ENCODE measurements at regions not wholly inside any gene's neighbourhood (a gene's known extent, or its start where the extent isn't known, plus 50 kb on each side); places are given as distances from the start of the nearest gene placed in this dataset.
"Not testable (repeated sequence)": the region's sequence is repeated elsewhere in the genome, so short reads cannot be mapped to it uniquely, and the experiment has no call there.

- TF ChIP-seq ZNF274 (IDR thresholded peaks at IDR 0.05; ENCODE audit: low read depth, low read length) = no peak
- H3K4me3 ChIP-seq (ENCODE audit: low read length) = no peak overlapping the region
These were observed 255.7 kb downstream of the BTG1 start for GRCh38 chr12:91889910-91890309.

- no peak for TF ChIP-seq ZNF274 (IDR thresholded peaks at IDR 0.05; ENCODE audit: low read depth, low read length)
- no peak overlapping the region for H3K4me3 ChIP-seq (ENCODE audit: low read length)
These were observed 256.6 kb downstream of the BTG1 start for GRCh38 chr12:91889059-91889458.

DNA sequence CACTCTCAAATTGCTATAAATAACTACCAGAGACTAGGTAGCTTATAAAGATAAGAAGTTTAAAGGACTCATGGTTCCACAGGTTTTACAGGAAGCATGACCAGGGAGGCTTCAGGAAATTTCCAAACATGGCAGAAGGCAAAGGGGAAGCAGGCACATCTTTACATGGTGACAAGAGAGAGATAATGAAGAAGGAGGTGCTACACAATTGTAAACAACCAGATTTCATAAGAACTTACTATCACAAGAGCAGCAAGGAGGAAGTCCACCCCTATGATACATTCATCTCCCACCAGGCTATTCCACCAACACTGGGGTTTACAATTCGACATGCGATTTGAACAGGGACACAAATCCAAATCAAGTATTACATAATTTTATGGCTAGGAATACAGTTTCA is 257.7 kb downstream of the BTG1 start:
- no peak overlapping the region for H3K4me3 ChIP-seq (ENCODE audit: low read length)
- no peak for TF ChIP-seq ZNF274 (IDR thresholded peaks at IDR 0.05; ENCODE audit: low read depth, low read length)

GRCh38 chr12:91885851-91886731 is 259.6 kb downstream of the BTG1 start:
- H3K4me3 ChIP-seq (ENCODE audit: low read length) = no peak overlapping the region
- TF ChIP-seq ZNF274 (IDR thresholded peaks at IDR 0.05; ENCODE audit: low read depth, low read length) = no peak

- TF ChIP-seq ZNF274 (IDR thresholded peaks at IDR 0.05; ENCODE audit: low read depth, low read length) = no peak
- H3K4me3 ChIP-seq (ENCODE audit: low read length) = no peak overlapping the region
These were observed 261.4 kb downstream of the BTG1 start for GRCh38 chr12:91884230-91884629.

GRCh38 chr12:91883811-91884210 is 261.8 kb downstream of the BTG1 start:
- no peak overlapping the region for H3K4me3 ChIP-seq (ENCODE audit: low read length)
- TF ChIP-seq ZNF274 (IDR thresholded peaks at IDR 0.05; ENCODE audit: low read depth, low read length) = no peak

- no peak for TF ChIP-seq ZNF274 (IDR thresholded peaks at IDR 0.05; ENCODE audit: low read depth, low read length)
- H3K4me3 ChIP-seq (ENCODE audit: low read length) = no peak overlapping the region
These were observed 262.7 kb downstream of the BTG1 start for GRCh38 chr12:91882910-91883309.

DNA sequence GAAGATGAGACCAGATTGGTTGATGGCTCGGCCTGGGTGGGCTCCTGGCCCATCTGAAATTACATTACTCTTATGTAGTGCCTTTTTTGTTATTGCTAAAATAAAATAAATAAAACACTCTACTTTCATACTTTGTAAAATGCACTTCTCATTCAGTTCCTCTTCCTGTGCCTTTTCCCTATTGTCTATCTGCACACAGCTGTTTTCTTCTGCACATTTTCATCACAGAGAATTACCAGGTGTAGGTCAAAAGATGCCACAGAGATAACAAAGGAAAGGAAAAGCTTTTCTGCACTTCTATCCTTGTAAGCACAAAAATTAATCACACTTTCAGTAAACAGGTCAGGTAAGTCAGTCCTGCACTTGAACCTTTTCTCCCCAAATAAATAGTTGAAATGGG is 265.1 kb downstream of the BTG1 start:
- H3K4me3 ChIP-seq (ENCODE audit: low read length) = no peak overlapping the region
- no peak for TF ChIP-seq ZNF274 (IDR thresholded peaks at IDR 0.05; ENCODE audit: low read depth, low read length)

GRCh38 chr12:91877456-91878235 is 268.0 kb downstream of the BTG1 start:
- H3K4me3 ChIP-seq (ENCODE audit: low read length) = no peak overlapping the region
- no peak for TF ChIP-seq ZNF274 (IDR thresholded peaks at IDR 0.05; ENCODE audit: low read depth, low read length)

DNA sequence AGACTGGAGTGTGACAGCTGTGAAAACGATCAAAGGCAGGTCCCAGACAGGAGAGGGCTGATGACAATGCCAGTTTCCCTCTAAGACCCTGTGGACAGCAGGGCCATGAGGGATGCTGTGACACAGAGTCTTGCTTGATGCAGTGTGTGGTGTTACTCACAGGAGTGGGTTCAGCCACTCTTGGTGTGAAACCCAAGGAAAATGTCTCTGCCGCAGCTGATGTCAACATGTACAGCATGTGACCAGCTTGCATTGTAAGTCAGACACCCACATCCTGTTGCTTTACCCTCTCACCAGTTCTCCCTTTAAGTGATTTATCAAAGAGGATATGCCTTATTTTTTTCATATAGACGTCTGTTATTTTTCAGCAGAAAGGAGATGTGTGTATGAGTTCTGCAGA is 268.6 kb downstream of the BTG1 start:
- H3K4me3 ChIP-seq (ENCODE audit: low read length) = no peak overlapping the region
- no peak for TF ChIP-seq ZNF274 (IDR thresholded peaks at IDR 0.05; ENCODE audit: low read depth, low read length)

GRCh38 chr12:91875671-91876070 is 270.0 kb downstream of the BTG1 start:
- not testable (repeated sequence) for H3K4me3 ChIP-seq (ENCODE audit: low read length)

- no peak for TF ChIP-seq ZNF274 (IDR thresholded peaks at IDR 0.05; ENCODE audit: low read depth, low read length)
- H3K4me3 ChIP-seq (ENCODE audit: low read length) = no peak overlapping the region
These were observed 271.4 kb downstream of the BTG1 start for GRCh38 chr12:91874086-91874865.

GRCh38 chr12:91871751-91872150 is 273.9 kb downstream of the BTG1 start:
- H3K4me3 ChIP-seq (ENCODE audit: low read length) = no peak overlapping the region
- TF ChIP-seq ZNF274 (IDR thresholded peaks at IDR 0.05; ENCODE audit: low read depth, low read length) = no peak
